Skeletal muscle tissue (tissue), 3 donors: ENCODE measurements at regions not wholly inside any gene's neighbourhood (a gene's known extent, or its start where the extent isn't known, plus 50 kb on each side); places are given as distances from the start of the nearest gene placed in this dataset.

ENCODE experiments used
- H3K27ac ChIP-seq: one replicate; pipeline ENCODE4 v1.7.0; 2013; ENCODE audit warnings: mild to moderate bottlenecking, low read depth, low read length, inconsistent platforms
- H3K27me3 ChIP-seq, 3 donors: one replicate each; pipeline ENCODE4 v1.7.0; 2013; ENCODE audit warnings: low read length in 3 of 3; ENCODE audit not compliant: control insufficient read depth in 3 of 3, insufficient read depth in 3 of 3
- H3K36me3 ChIP-seq, 3 donors: one replicate each; pipeline ENCODE4 v1.7.0; 2013; ENCODE audit warnings: low read length in 3 of 3; ENCODE audit not compliant: control insufficient read depth in 3 of 3, insufficient read depth in 3 of 3
- H3K4me1 ChIP-seq, 3 donors: one replicate each; pipeline ENCODE4 v1.7.0; 2013; ENCODE audit warnings: low read length in 3 of 3, mild to moderate bottlenecking in 3 of 3; ENCODE audit not compliant: control insufficient read depth in 3 of 3, insufficient read depth in 3 of 3
- H3K4me3 ChIP-seq, 3 donors: one replicate each; pipeline ENCODE4 v1.7.0; 2013; ENCODE audit warnings: low read length in 3 of 3
- H3K9ac ChIP-seq, 3 donors: one replicate each; pipeline ENCODE4 v1.7.0; 2013; ENCODE audit warnings: low read length in 3 of 3, mild to moderate bottlenecking in 3 of 3, moderate library complexity in 2 of 3, low read depth in 1 of 3
- H3K9me3 ChIP-seq, 3 donors: one replicate each; pipeline ENCODE4 v1.7.0; 2013; ENCODE audit warnings: low read length in 3 of 3; ENCODE audit not compliant: control insufficient read depth in 3 of 3
- donor health status: Osteomylitis.

- Histone ChIP-seq H3K4me1 (no peaks in the 10 kb centered on the region), H3K9ac (no peak overlapping the region), H3K27ac (no peak overlapping the region), H3K9me3 (no peaks in the 10 kb centered on the region), H3K4me3 (no peak overlapping the region), H3K36me3 (no peaks in the 10 kb centered on the region), H3K27me3 (no peaks in the 10 kb centered on the region)
These were observed 578.3 kb downstream of the HACE1 start for GRCh38 chr6:104281370-104281769.

GRCh38 chr6:104268389-104268788 is 591.3 kb downstream of the HACE1 start:
- no peak overlapping the region for H3K4me3 ChIP-seq
- H3K27me3 ChIP-seq, result no peaks in the 10 kb centered on the region
- H3K9me3 ChIP-seq, result no peaks in the 10 kb centered on the region
- no peaks in the 10 kb centered on the region for H3K4me1 ChIP-seq
- no peak overlapping the region for H3K27ac ChIP-seq
- no peak overlapping the region for H3K9ac ChIP-seq
- no peaks in the 10 kb centered on the region for H3K36me3 ChIP-seq

- Histone ChIP-seq H3K9ac (no peak overlapping the region), H3K36me3 (no peaks in the 10 kb centered on the region), H3K9me3 (no peaks in the 10 kb centered on the region), H3K4me3 (no peak overlapping the region), H3K4me1 (no peaks in the 10 kb centered on the region), H3K27me3 (no peaks in the 10 kb centered on the region), H3K27ac (no peak overlapping the region)
These were observed 592.8 kb downstream of the HACE1 start for GRCh38 chr6:104266922-104267321.

GRCh38 chr6:104256646-104257045 is 603.1 kb downstream of the HACE1 start:
- no peaks in the 10 kb centered on the region for H3K9me3 ChIP-seq
- H3K4me3 ChIP-seq, result no peak overlapping the region
- H3K4me1 ChIP-seq, result no peaks in the 10 kb centered on the region
- no peak overlapping the region for H3K27ac ChIP-seq
- no peak overlapping the region for H3K9ac ChIP-seq
- H3K36me3 ChIP-seq, result no peaks in the 10 kb centered on the region
- no peaks in the 10 kb centered on the region for H3K27me3 ChIP-seq

- H3K4me1 ChIP-seq, result no peaks in the 10 kb centered on the region
- no peak overlapping the region for H3K9ac ChIP-seq
- no peaks in the 10 kb centered on the region for H3K27me3 ChIP-seq
- H3K27ac ChIP-seq, result no peak overlapping the region
- H3K36me3 ChIP-seq, result no peaks in the 10 kb centered on the region
- no peak overlapping the region for H3K4me3 ChIP-seq
- no peaks in the 10 kb centered on the region for H3K9me3 ChIP-seq
These were observed 606.5 kb downstream of the HACE1 start for GRCh38 chr6:104253236-104253635.

- no peak overlapping the region for H3K9ac ChIP-seq
- H3K4me3 ChIP-seq, result no peak overlapping the region
- no peaks in the 10 kb centered on the region for H3K9me3 ChIP-seq
- H3K27ac ChIP-seq, result no peak overlapping the region
- no peaks in the 10 kb centered on the region for H3K36me3 ChIP-seq
- H3K27me3 ChIP-seq, result no peaks in the 10 kb centered on the region
- H3K4me1 ChIP-seq, result no peaks in the 10 kb centered on the region
These were observed 607.4 kb downstream of the HACE1 start for GRCh38 chr6:104252276-104252675.

- H3K27ac ChIP-seq, result no peak overlapping the region
- H3K4me3 ChIP-seq, result no peak overlapping the region
- H3K9me3 ChIP-seq, result no peaks in the 10 kb centered on the region
- no peaks in the 10 kb centered on the region for H3K4me1 ChIP-seq
- no peak overlapping the region for H3K9ac ChIP-seq
- H3K27me3 ChIP-seq, result no peaks in the 10 kb centered on the region
- H3K36me3 ChIP-seq, result no peaks in the 10 kb centered on the region
These were observed 608.1 kb downstream of the HACE1 start for GRCh38 chr6:104251651-104252050.

GRCh38 chr6:104240865-104241264 is 618.9 kb downstream of the HACE1 start:
- no peak overlapping the region for H3K27ac ChIP-seq
- no peak overlapping the region for H3K4me3 ChIP-seq
- H3K4me1 ChIP-seq, result no peaks in the 10 kb centered on the region
- H3K9me3 ChIP-seq, result no peaks in the 10 kb centered on the region
- no peaks in the 10 kb centered on the region for H3K36me3 ChIP-seq
- no peak overlapping the region for H3K9ac ChIP-seq
- H3K27me3 ChIP-seq, result no peaks in the 10 kb centered on the region

- Histone ChIP-seq H3K27ac (no peak overlapping the region), H3K9ac (no peak overlapping the region), H3K4me1 (no peaks in the 10 kb centered on the region)
These were observed 619.7 kb downstream of the HACE1 start for GRCh38 chr6:104239971-104240370.

GRCh38 chr6:104229057-104229456 is 630.7 kb downstream of the HACE1 start:
- Histone ChIP-seq H3K36me3 (no peaks in the 10 kb centered on the region), H3K27me3 (no peaks in the 10 kb centered on the region), H3K4me3 (no peak overlapping the region), H3K9me3 (no peaks in the 10 kb centered on the region), H3K4me1 (no peaks in the 10 kb centered on the region), H3K27ac (no peak overlapping the region), H3K9ac (no peak overlapping the region)

More at GRCh38 chr6:104239971-104240370, 619.7 kb downstream of the HACE1 start:
- Histone ChIP-seq H3K27me3 (no peaks in the 10 kb centered on the region), H3K4me3 (no peak overlapping the region), H3K36me3 (no peaks in the 10 kb centered on the region), H3K9me3 (no peaks in the 10 kb centered on the region)

GRCh38 chr6:104227508-104227907 is 632.2 kb downstream of the HACE1 start:
- Histone ChIP-seq H3K27me3 (no peaks in the 10 kb centered on the region), H3K4me1 (no peaks in the 10 kb centered on the region), H3K27ac (no peak overlapping the region), H3K9me3 (no peaks in the 10 kb centered on the region), H3K4me3 (no peak overlapping the region), H3K36me3 (no peaks in the 10 kb centered on the region), H3K9ac (no peak overlapping the region)
